ENCODE measurements at regions not wholly inside any gene's neighbourhood (a gene's known extent, or its start where the extent isn't known, plus 50 kb on each side); places are given as distances from the start of the nearest gene placed in this dataset.

DNA sequence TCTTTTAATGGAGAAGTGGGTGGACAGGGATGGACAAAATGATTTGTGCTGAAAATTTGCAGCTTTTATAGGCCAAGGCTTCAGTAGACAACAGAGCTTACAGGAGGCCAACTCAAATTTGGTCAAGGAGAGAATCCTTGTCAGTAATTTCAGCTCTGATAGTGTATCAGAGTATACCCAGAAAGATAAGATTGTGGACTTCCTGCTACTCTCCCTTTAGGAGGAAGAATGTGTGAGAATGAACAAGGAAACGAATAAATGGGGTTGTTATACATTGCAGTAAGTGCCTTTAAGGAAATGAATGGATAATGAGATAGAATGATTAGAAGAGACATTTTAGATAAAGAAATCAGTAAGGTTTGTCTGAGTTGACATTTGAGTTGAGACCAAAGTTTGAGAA, 519.9 kb downstream of the UTRN start:
- ChIA-PET CTCF (interaction anchor here (1.0 kb wide), 1 partner anchor 219 kb away, joined by 3 read pairs; no protein-coding TSS in a partner anchor), POLR2A (no interaction called here)
- no peak for DNase-seq (ENCODE audit: low read depth, low spot score)
- TF ChIP-seq, protein P1, sequence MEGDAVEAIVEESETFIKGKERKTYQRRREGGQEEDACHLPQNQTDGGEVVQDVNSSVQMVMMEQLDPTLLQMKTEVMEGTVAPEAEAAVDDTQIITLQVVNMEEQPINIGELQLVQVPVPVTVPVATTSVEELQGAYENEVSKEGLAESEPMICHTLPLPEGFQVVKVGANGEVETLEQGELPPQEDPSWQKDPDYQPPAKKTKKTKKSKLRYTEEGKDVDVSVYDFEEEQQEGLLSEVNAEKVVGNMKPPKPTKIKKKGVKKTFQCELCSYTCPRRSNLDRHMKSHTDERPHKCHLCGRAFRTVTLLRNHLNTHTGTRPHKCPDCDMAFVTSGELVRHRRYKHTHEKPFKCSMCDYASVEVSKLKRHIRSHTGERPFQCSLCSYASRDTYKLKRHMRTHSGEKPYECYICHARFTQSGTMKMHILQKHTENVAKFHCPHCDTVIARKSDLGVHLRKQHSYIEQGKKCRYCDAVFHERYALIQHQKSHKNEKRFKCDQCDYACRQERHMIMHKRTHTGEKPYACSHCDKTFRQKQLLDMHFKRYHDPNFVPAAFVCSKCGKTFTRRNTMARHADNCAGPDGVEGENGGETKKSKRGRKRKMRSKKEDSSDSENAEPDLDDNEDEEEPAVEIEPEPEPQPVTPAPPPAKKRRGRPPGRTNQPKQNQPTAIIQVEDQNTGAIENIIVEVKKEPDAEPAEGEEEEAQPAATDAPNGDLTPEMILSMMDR (IDR thresholded peaks at IDR 0.05; ENCODE audit: low read depth, low read length), result no peak
- Histone ChIP-seq H3K4me3 (ENCODE audit: low read depth, low read length) (no peak overlapping the region), H3K27me3 (ENCODE audit: control insufficient read depth, insufficient read depth, low read length) (no peaks in the 10 kb centered on the region), H3K27ac (ENCODE audit: low read depth, low read length) (no peak overlapping the region), H3K9me3 (ENCODE audit: control insufficient read depth, insufficient read depth, low read length) (no peaks in the 10 kb centered on the region)

DNA sequence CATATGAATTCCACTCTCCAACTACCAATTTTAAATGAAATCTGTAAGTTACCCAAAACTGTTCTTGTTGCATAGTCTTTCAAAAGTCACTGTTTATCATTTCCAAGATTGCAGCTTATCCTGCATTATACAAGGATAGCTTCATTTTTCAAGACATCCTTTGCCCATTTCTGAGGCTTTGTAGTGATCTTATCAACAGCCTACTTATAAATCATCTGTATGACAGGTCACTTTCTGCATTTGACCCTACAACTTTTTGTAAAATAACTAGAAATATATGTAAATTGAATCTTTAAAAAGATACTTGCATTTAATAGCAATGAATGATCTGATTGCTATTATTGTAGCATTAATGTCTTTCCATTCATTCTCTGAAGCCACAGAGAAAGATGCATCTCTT, 521.1 kb downstream of the UTRN start:
- no peak for DNase-seq (ENCODE audit: low read depth, low spot score)
- Histone ChIP-seq H3K9me3 (ENCODE audit: control insufficient read depth, insufficient read depth, low read length) (no peaks in the 10 kb centered on the region), H3K27me3 (ENCODE audit: control insufficient read depth, insufficient read depth, low read length) (no peaks in the 10 kb centered on the region), H3K4me3 (ENCODE audit: low read depth, low read length) (no peak overlapping the region), H3K27ac (ENCODE audit: low read depth, low read length) (no peak overlapping the region)
- ChIA-PET POLR2A (no interaction called here), CTCF (interaction anchor here (0.5 to 1.0 kb wide), 2 partner anchors 225 to 286 kb away, joined by 3 read pairs; no protein-coding TSS in a partner anchor)
- TF ChIP-seq, protein P1 (IDR thresholded peaks at IDR 0.05; ENCODE audit: low read depth, low read length), result no peak

DNA sequence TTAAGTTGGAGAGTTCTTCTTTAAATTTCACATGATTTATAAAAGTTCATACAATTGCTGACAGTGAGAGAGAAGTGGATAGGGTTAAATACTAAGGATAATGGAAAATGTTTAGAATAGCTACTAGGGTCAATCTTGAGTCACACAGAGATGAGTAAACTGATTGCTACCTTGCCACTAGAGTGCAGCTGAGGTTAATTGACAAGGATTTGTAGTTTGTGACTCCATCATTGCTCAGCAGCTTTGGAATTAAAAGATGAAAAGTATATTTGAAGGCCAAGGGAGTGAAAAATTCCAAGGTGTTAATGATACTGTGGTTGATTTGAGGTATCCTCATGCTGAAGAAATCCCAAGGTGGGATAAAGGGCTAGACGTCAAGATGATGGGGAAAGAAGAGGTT, 524.0 kb downstream of the UTRN start:
- Histone ChIP-seq H3K27ac (ENCODE audit: low read depth, low read length) (no peak overlapping the region), H3K4me3 (ENCODE audit: low read depth, low read length) (no peak overlapping the region), H3K9me3 (ENCODE audit: control insufficient read depth, insufficient read depth, low read length) (no peaks in the 10 kb centered on the region), H3K27me3 (ENCODE audit: control insufficient read depth, insufficient read depth, low read length) (no peaks in the 10 kb centered on the region)
- TF ChIP-seq, protein P1 (IDR thresholded peaks at IDR 0.05; ENCODE audit: low read depth, low read length), result no peak
- CTCF ChIA-PET, result no interaction called here
- DNase-seq (ENCODE audit: low read depth, low spot score), result no peak
- POLR2A ChIA-PET, result no interaction called here

DNA sequence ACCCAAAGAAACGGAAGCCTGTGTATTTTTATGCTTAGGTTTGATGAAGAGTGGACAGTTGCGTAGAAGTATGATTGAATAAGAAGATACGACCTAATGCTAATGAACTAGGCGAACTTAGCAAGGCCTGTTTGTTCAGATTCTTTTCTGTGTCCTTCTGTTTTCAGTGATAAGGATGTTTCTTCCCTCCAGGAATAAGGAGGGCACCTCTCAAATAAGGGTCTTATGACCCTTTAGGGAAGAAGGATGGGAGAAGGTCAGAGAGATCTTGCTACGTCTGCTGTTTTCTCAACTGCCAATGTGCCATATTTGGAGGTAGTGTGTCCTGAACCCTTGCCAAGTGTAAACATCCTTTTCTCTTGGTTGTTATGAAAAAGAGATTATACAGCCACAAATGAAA, 524.8 kb downstream of the UTRN start:
- TF ChIP-seq, protein P1 (IDR thresholded peaks at IDR 0.05; ENCODE audit: low read depth, low read length), result no peak
- Histone ChIP-seq H3K9me3 (ENCODE audit: control insufficient read depth, insufficient read depth, low read length) (no peaks in the 10 kb centered on the region), H3K27ac (ENCODE audit: low read depth, low read length) (no peak overlapping the region), H3K27me3 (ENCODE audit: control insufficient read depth, insufficient read depth, low read length) (no peaks in the 10 kb centered on the region), H3K4me3 (ENCODE audit: low read depth, low read length) (no peak overlapping the region)
- ChIA-PET POLR2A (no interaction called here), CTCF (no interaction called here)
- no peak for DNase-seq (ENCODE audit: low read depth, low spot score)

DNA sequence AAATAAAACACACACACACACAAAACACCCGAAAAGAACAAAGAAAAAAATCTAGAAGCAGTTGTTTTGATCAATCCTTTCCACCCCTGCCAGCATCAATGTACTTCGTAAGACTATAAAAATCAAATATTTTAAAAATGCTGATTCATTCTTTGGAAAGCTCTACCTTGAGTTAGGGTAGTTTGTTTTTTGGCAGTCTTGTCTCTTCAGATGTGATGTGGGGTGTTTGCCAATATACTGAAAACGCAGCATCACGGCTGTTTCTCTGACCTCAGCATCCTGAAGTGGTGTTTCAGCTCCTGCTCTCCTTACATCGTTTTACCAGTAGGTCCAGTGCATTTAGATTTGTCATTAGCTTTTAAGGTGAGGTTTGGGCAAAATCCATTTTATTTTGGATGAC, 526.0 kb downstream of the UTRN start:
- no peak overlapping the region for H3K27ac ChIP-seq (ENCODE audit: low read depth, low read length)
- H3K4me3 ChIP-seq (ENCODE audit: low read depth, low read length), result no peak overlapping the region
- TF ChIP-seq, protein P1 (IDR thresholded peaks at IDR 0.05; ENCODE audit: low read depth, low read length), result no peak
- no peaks in the 10 kb centered on the region for H3K9me3 ChIP-seq (ENCODE audit: control insufficient read depth, insufficient read depth, low read length)
- DNase-seq (ENCODE audit: low read depth, low spot score), result no peak
- POLR2A ChIA-PET, result no interaction called here
- CTCF ChIA-PET, result no interaction called here
- no peaks in the 10 kb centered on the region for H3K27me3 ChIP-seq (ENCODE audit: control insufficient read depth, insufficient read depth, low read length)

Data from AG04450 (cell line).